Retina (tissue), 1 donor: ENCODE measurements at regions not wholly inside any gene's neighbourhood (a gene's known extent, or its start where the extent isn't known, plus 50 kb on each side); places are given as distances from the start of the nearest gene placed in this dataset.
A peak's percentile ranks its signal among the peaks of the same experiment; 100 is the strongest.
"Not testable (repeated sequence)": the region's sequence is repeated elsewhere in the genome, so short reads cannot be mapped to it uniquely, and the experiment has no call there.

Source experiments
- DNase-seq: peaks from one replicate; pipeline ENCODE4 v3.0.0-alpha.2; 2016

- no peak for DNase-seq
Observed at GRCh38 chr17:33910200-33910857, 344.8 kb upstream of the CCL2 start.

DNA sequence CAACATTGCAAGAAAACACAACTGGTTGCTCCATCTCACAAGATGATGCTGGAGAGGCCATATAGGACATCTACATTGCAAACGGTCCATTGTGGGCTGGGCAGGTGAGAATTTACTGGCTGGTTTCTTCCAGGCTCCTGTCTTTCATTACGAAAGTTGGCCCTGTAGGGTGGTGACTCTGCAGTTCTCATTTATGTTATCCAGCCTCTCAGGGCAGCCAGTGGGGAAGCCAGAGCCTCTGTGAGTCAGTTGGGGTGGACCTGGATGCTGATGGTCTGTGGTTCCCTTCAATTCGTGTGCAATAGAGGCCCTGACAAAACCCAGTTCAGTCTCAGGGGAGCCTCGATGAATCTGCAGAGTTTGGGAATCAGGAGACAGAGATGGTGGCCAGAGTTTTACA, 341.0 kb upstream of the CCL2 start:
- no peak for DNase-seq

DNA sequence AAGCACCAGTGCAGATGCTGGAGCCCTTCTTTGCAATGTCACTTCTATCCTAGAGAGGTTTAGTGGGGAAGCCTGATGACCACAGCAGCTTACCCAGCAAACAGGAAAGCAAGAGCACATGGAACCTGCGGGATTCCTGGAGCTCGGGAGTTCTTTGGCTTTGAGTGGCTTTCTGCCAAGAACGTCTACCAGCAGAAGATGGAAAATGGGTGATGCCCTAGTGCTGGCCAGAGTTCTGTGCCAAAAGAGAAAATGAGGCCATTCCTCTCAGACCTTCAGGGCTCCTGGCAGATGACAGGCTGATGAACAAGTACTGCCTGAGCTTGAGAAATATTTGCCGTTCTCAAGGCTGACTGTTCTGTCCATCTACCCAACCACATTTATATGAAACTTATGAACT, 332.1 kb upstream of the CCL2 start:
- no peak for DNase-seq

GRCh38 chr17:33924104-33924503, 331.0 kb upstream of the CCL2 start:
- DNase-seq: no peak

GRCh38 chr17:33925649-33926048, 329.4 kb upstream of the CCL2 start:
- DNase-seq: no peak

DNA sequence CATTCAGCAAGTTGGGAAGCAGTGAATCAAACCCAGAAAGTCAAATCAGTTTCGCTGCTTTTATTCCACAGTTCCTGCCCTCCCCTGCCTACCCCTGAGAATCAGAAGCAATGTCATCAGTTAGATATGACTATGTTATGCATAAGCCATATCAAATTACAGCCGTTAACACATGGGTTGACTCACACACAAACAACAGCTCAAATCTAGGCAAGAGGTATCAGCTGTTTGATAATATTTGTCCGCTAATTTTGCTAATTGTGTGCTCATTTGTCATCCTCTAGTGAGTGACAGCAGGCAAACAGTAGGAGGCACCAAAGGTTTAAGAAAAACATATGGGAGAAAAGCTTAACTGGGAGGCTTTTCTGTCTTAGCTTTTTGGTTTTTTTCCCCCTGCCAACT, 327.4 kb upstream of the CCL2 start:
- DNase-seq: peak; percentile 44

- peak; percentile 46 for DNase-seq
Observed at GRCh38 chr17:33929181-33929724, 325.8 kb upstream of the CCL2 start.

GRCh38 chr17:33931148-33931814, 323.8 kb upstream of the CCL2 start:
- DNase-seq: not testable (repeated sequence)

DNA sequence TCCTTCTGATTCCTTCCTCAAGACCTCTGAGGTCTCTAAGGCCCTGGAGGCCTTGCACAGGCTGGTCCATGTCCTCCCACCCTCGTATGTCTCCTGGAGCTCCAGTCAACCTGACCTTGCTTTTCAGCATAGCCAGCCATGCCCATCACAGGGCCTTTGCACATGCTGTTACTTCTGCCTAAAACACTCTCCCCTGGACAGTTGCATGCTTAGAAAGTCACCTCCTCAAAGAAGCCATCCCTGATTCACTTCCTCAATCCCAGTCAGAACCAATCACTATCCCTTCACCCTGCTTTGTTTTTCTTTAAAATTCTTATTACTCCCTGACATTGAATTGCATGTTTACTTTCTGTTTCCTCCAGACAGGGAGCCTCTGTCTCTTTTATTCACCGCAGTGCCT, 322.1 kb upstream of the CCL2 start:
- DNase-seq: no peak

- no peak for DNase-seq
Observed at GRCh38 chr17:33933576-33933975, 321.5 kb upstream of the CCL2 start.

GRCh38 chr17:33934696-33935095, 320.4 kb upstream of the CCL2 start:
- no peak for DNase-seq

GRCh38 chr17:33935822-33936221, 319.3 kb upstream of the CCL2 start:
- no peak for DNase-seq

GRCh38 chr17:33936764-33937163, 318.3 kb upstream of the CCL2 start:
- DNase-seq: no peak

GRCh38 chr17:33939959-33940358, 315.1 kb upstream of the CCL2 start:
- DNase-seq: no peak

GRCh38 chr17:33940769-33941370, 314.2 kb upstream of the CCL2 start:
- no peak for DNase-seq

DNA sequence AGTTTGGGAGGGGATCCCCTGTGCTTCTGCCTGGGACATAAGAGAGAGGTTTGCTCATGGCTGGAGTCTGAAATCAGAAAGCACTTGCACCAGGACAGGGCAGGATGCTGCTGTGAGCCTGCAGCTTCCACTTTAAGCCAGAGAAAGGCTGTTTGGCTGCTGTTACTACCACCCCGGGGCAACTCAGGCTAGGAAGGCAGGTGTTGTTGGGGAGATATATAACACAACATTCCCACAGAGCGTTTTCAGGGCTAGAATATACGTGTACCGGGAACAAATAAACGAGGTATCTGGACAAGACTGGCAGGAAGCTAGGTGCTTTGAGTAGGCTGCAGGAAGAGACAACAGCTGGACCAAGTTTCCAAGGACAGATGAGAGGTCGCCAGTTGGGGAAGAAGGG, 313.3 kb upstream of the CCL2 start:
- DNase-seq: no peak

DNA sequence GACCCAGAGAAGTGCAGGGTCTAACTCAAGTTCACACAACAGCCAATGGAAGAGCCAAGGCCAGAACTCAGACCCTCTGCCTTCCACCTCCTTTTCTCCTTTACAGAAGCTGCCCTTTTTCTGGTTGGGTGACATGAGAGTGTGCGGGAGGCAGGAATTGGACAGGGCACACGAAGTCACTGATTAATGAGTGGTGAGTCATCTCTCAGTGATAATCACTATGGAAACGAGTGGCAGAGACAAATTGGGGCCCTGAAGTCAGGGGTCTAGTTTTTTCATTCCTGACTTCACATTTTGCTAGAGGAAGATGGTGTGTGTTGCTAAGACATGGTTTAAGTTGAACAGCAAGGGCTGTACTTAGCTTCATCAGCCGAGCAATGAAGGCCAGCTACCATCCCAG, 312.7 kb upstream of the CCL2 start:
- DNase-seq: no peak

DNA sequence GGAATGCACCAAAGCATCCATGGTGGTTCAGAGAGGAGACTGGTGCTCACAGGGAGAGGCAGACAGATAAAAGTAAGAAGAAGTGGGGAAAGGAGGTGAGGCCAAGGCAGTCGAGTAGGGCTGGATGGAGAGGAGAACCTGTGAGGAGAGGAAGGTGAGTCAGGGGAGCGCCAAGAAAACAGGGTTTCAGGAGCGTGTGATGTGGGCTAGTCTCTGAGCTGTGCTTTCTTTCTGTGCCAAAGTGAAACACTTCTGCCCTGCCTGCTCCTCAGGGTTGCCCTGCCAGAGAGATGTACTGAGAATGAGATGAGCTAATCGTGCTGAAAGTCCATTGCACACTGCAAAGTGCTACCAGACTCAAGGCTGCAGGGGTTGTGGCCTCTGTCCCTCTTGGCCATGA, 310.7 kb upstream of the CCL2 start:
- no peak for DNase-seq

- DNase-seq: peak; percentile 23
Observed at GRCh38 chr17:33944826-33945225, 310.3 kb upstream of the CCL2 start.

GRCh38 chr17:33945646-33946546, 309.2 kb upstream of the CCL2 start:
- peak; percentile 65 for DNase-seq

DNA sequence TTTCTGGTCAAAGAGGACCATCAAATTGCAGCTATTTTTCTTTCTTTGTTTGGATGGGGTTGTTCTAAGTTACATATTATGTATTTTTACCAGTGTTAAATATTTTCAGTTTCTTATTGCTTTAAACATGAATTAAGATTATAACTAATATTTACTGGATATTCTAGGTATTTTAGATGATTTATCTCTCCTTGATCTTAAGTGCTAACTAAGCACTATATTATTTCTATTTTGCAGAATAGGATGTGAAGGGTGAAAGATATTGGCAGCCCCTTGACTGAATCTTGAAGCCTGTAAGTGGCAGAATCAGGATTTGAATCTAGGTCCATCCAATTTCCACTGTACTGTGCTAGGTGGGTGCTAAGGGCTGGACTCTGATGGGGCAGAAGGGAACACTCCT, 307.3 kb upstream of the CCL2 start:
- DNase-seq: no peak

DNA sequence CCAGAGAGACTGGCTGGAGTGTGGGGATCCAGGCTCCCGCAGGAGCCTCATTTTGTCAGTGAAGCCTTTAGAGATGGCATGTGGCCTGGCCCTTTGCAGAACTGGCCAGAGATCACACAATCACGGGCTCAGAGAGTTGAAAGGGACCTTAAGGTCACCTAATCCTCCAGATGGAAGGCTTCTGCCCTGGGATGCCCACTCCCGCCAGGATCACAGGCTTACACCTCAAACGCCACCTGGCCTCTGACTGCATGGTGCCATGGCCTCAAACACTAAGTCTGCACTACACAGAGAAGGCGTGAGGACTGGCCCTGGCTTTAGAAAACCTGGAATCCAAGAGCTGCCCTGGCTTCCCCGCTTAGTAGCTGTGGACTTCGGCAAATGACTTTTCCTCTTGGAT, 306.8 kb upstream of the CCL2 start:
- DNase-seq: no peak

DNA sequence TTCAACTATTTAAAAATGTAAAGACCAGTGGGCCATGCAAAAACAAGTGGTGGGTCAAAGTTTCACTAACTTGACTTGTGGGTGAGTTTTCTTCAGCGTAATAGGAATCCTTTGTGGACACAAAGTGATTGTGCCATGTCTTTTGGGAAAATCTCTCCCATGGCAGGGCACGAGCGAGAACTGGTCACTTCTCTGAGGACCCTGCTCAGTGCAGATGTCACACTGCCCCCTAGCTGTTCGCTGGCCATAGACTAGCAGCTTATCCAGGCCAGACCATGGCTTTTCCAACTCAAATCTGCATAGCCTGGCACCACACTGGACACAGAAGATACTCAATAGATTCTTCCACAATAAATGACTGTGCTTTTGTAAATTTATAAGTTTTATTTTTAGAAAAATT, 306.0 kb upstream of the CCL2 start:
- no peak for DNase-seq
